SK-N-SH treated with all-trans-retinoic acid at 6 μM for 48 hours (cell line): ENCODE measurements at regions not wholly inside any gene's neighbourhood (a gene's known extent, or its start where the extent isn't known, plus 50 kb on each side); places are given as distances from the start of the nearest gene placed in this dataset.

Experiments
- ATAC-seq: fragments of 200-7000 bp; cut with Tn5 transposase; 3 replicates; pipeline ENCODE4 v1.9.1; 2020; ENCODE audit warnings: mild to moderate bottlenecking, moderate library complexity
- BACH2 ChIP-seq: fragments of 250-450 bp; sonication (Bioruptor Pico); IDR thresholded peaks from 2 replicates; pipeline ENCODE4 v1.9.0; 2021; ENCODE audit warnings: mild to moderate bottlenecking, borderline replicate concordance
- CREB5 ChIP-seq: fragments of 250-450 bp; sonication (Bioruptor Pico); IDR thresholded peaks from 2 replicates; pipeline ENCODE4 v1.5.1; 2020; ENCODE audit warnings: low read depth, mild to moderate bottlenecking, moderate library complexity
- CSDC2 ChIP-seq: fragments of 250-450 bp; sonication (Bioruptor Pico); IDR thresholded peaks from 2 replicates; pipeline ENCODE4 v1.5.0; 2020; ENCODE audit warnings: mild to moderate bottlenecking, moderate library complexity
- CSRNP3 ChIP-seq: fragments of 250-450 bp; sonication (Bioruptor Pico); IDR thresholded peaks from 2 replicates; pipeline ENCODE4 v1.5.1; 2021; ENCODE audit warnings: mild to moderate bottlenecking, moderate library complexity
- ESRRG ChIP-seq: fragments of 250-450 bp; sonication (Bioruptor Pico); IDR thresholded peaks from 2 replicates; pipeline ENCODE4 v1.6.1; 2021; ENCODE audit warnings: mild to moderate bottlenecking
- GLIS3 ChIP-seq: fragments of 250-450 bp; sonication (Bioruptor Pico); IDR thresholded peaks from 2 replicates; pipeline ENCODE4 v1.5.0; 2020; ENCODE audit warnings: mild to moderate bottlenecking, moderate library complexity
- ISL1 ChIP-seq: fragments of 250-450 bp; sonication (Bioruptor Pico); IDR thresholded peaks from 2 replicates; pipeline ENCODE4 v2.1.2; 2022; ENCODE audit warnings: mild to moderate bottlenecking, moderate library complexity
- OSR1 ChIP-seq: fragments of 250-450 bp; sonication (Bioruptor Pico); IDR thresholded peaks from 2 replicates; pipeline ENCODE4 v1.8.0; 2022; ENCODE audit warnings: moderate library complexity, mild to moderate bottlenecking, inconsistent platforms
- PATZ1 ChIP-seq: fragments of 250-450 bp; sonication (Bioruptor Pico); IDR thresholded peaks from 2 replicates; pipeline ENCODE4 v1.8.0; 2020; ENCODE audit warnings: mild to moderate bottlenecking, moderate library complexity, borderline replicate concordance
- POU6F1 ChIP-seq: fragments of 250-450 bp; sonication (Bioruptor Pico); IDR thresholded peaks from 2 replicates; pipeline ENCODE4 v1.8.0; 2021; ENCODE audit warnings: low read depth, mild to moderate bottlenecking, moderate library complexity, borderline replicate concordance
- PPARA ChIP-seq: fragments of 250-450 bp; sonication (Bioruptor Pico); IDR thresholded peaks from 2 replicates; pipeline ENCODE4 v1.5.0; 2020; ENCODE audit warnings: mild to moderate bottlenecking, borderline replicate concordance
- RARB ChIP-seq: fragments of 250-450 bp; sonication (Bioruptor Pico); IDR thresholded peaks from 2 replicates; pipeline ENCODE4 v1.8.0; 2021; ENCODE audit warnings: mild to moderate bottlenecking, moderate library complexity
- SNAI2 ChIP-seq: fragments of 250-450 bp; sonication (Bioruptor Pico); IDR thresholded peaks from 2 replicates; pipeline ENCODE4 v1.5.0; 2020; ENCODE audit warnings: mild to moderate bottlenecking, moderate library complexity
- TCF4 ChIP-seq: fragments of 250-450 bp; sonication (Bioruptor Pico); IDR thresholded peaks from 2 replicates; pipeline ENCODE4 v1.8.0; 2021; ENCODE audit warnings: mild to moderate bottlenecking, moderate library complexity, borderline replicate concordance
- TOX ChIP-seq: fragments of 250-450 bp; sonication (Bioruptor Pico); IDR thresholded peaks from 2 replicates; pipeline ENCODE4 v1.8.0; 2021; ENCODE audit warnings: mild to moderate bottlenecking, moderate library complexity, borderline replicate concordance
- TSHZ2 ChIP-seq: fragments of 250-450 bp; sonication (Bioruptor Pico); IDR thresholded peaks from 2 replicates; pipeline ENCODE4 v1.5.0; 2020; ENCODE audit warnings: mild to moderate bottlenecking, moderate library complexity
- ZC3H10 ChIP-seq: fragments of 250-450 bp; sonication (Bioruptor Pico); IDR thresholded peaks from 2 replicates; pipeline ENCODE4 v1.5.1; 2021; ENCODE audit warnings: mild to moderate bottlenecking, moderate library complexity
- ZFP3 ChIP-seq: fragments of 250-450 bp; sonication (Bioruptor Pico); IDR thresholded peaks from 2 replicates; pipeline ENCODE4 v1.5.0; 2020; ENCODE audit warnings: mild to moderate bottlenecking, moderate library complexity
- ZNF565 ChIP-seq: fragments of 450-650 bp; formaldehyde crosslinking; conservative IDR thresholded peaks from 2 replicates; pipeline ENCODE4 v1.5.0; 2020; ENCODE audit warnings: low read depth, mild to moderate bottlenecking, moderate library complexity
- ZNF70 ChIP-seq: fragments of 450-650 bp; formaldehyde crosslinking; IDR thresholded peaks from 2 replicates; pipeline ENCODE4 v1.5.0; 2020; ENCODE audit warnings: mild to moderate bottlenecking, moderate library complexity
- ZNF8 ChIP-seq: fragments of 450-650 bp; formaldehyde crosslinking; IDR thresholded peaks from 2 replicates; pipeline ENCODE4 v1.5.0; 2020; ENCODE audit warnings: mild to moderate bottlenecking, moderate library complexity

GRCh38 chr17:71434716-71435115 lies 686.1 kb upstream of the SOX9 start:
- no peak for ATAC-seq
- no peak for TF ChIP-seq CSDC2
- TF ChIP-seq ZNF565 (CRISPR knock-in tag) = no peak
- no peak for TF ChIP-seq ZFP3 (CRISPR knock-in tag)
- TF ChIP-seq ISL1 (CRISPR knock-in tag) = no peak
- TF ChIP-seq ESRRG (CRISPR knock-in tag) = no peak
- no peak for TF ChIP-seq POU6F1 (CRISPR knock-in tag)
- TF ChIP-seq ZNF70 (CRISPR knock-in tag) = no peak
- TF ChIP-seq TOX (CRISPR knock-in tag) = no peak
- no peak for TF ChIP-seq BACH2
- TF ChIP-seq TSHZ2 (CRISPR knock-in tag) = no peak
- no peak for TF ChIP-seq ZNF8 (CRISPR knock-in tag)
- TF ChIP-seq TCF4 (CRISPR knock-in tag) = no peak
- TF ChIP-seq RARB (CRISPR knock-in tag) = no peak
- no peak for TF ChIP-seq OSR1 (CRISPR knock-in tag)
- TF ChIP-seq CREB5 (CRISPR knock-in tag) = no peak
- TF ChIP-seq SNAI2 (CRISPR knock-in tag) = no peak
- TF ChIP-seq CSRNP3 = no peak

GRCh38 chr17:71436479-71436878 lies 684.3 kb upstream of the SOX9 start:
- no peak for TF ChIP-seq PPARA
- no peak for TF ChIP-seq PATZ1 (CRISPR knock-in tag)
- TF ChIP-seq ZC3H10 = no peak
- no peak for TF ChIP-seq TOX (CRISPR knock-in tag)
- TF ChIP-seq ZFP3 (CRISPR knock-in tag) = no peak
- TF ChIP-seq CREB5 (CRISPR knock-in tag) = no peak
- TF ChIP-seq TCF4 (CRISPR knock-in tag) = no peak
- TF ChIP-seq ISL1 (CRISPR knock-in tag) = no peak
- TF ChIP-seq ZNF70 (CRISPR knock-in tag) = no peak
- no peak for TF ChIP-seq ESRRG (CRISPR knock-in tag)
- no peak for TF ChIP-seq RARB (CRISPR knock-in tag)
- no peak for TF ChIP-seq ZNF8 (CRISPR knock-in tag)
- TF ChIP-seq CSDC2 = no peak
- TF ChIP-seq TSHZ2 (CRISPR knock-in tag) = no peak
- no peak for TF ChIP-seq CSRNP3
- no peak for TF ChIP-seq GLIS3
- no peak for TF ChIP-seq SNAI2 (CRISPR knock-in tag)
- ATAC-seq = no peak
